Germinal center (tissue), 1 donor: ENCODE measurements at regions not wholly inside any gene's neighbourhood (a gene's known extent, or its start where the extent isn't known, plus 50 kb on each side); places are given as distances from the start of the nearest gene placed in this dataset.
"Not testable (repeated sequence)": the region's sequence is repeated elsewhere in the genome, so short reads cannot be mapped to it uniquely, and the experiment has no call there.

Experiments
- DNase-seq: peaks from one replicate; pipeline ENCODE4 v3.0.0; 2012; ENCODE audit warnings: mixed read lengths, low spot score

DNA sequence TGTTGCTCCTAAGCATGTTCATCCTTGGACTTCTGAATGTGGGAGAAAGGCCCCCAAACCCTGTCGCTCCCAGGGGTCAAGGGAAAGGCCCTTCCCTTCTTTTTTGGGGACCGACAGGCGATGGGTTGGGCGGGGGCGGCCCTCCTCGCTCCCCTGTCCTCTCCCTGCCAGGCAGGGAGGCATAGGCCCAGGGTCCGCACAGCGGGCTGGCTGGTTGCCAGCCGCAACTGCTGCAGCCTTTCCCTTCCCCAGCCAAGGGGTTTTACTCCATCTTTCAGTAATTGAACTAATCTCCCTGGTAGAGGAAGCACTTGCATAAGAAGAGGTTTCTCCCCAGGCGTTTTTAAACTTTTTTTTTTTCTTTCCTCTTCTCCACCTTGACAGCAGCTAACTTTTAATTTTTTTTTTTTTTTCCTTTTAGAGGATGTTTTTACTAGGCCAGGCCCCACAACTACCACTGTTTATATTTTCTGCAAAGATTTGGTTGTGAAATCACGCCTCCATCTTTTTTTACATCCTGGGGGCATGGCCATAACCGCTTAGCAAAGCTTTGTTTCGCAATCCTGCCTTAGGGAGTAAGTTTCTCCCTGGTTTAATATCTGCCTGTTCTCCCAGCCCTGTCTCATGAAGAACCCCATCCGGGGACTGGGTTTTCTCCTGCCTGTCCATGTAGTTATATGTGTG is 216.9 kb upstream of the ZNF608 start:
- no peak for DNase-seq

DNA sequence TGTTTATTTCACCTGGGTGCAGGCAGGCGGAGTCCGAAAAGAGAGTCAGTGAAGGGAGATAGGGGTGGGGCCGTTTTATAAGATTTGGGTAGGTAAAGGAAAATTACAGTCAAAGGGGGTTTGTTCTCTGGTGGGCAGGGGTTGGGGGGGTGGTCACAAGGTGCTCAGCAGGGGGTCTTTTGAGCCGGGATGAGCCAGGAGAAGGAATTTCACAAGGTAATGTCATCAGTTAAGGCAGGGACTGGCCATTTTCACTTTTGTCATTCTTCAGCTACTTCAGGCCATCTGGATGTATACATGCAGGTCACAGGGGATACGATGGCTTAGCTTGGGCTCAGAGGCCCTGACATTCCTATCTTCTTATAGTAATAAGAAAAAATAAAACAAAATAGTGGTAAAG is 220.3 kb upstream of the ZNF608 start:
- DNase-seq: not testable (repeated sequence)

GRCh38 chr5:124970381-124970780 is 223.9 kb upstream of the ZNF608 start:
- not testable (repeated sequence) for DNase-seq

- no peak for DNase-seq
Measured at GRCh38 chr5:124972703-124973102, 226.3 kb upstream of the ZNF608 start.

GRCh38 chr5:124973661-124974060 is 227.2 kb upstream of the ZNF608 start:
- DNase-seq: no peak

DNA sequence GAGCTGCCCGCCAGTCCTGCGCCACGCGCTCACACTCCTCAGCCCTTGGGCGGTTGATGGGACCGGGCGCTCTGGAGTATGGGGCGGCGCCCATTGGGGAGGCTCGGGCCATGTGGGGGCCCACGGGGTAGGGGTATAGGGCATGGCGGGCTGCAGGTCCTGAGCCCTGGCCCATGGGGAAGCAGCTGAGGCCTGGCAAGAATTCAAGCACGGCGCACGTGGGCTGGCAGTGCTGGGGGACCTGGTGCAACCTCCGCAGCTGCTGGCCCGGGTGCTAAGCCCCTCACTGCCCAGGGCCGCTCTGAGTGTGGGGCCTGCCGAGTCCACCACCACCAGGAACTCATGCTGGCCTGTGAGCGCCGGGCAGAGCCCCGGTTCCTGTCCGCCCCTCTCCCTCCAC is 229.6 kb upstream of the ZNF608 start:
- DNase-seq: no peak

DNA sequence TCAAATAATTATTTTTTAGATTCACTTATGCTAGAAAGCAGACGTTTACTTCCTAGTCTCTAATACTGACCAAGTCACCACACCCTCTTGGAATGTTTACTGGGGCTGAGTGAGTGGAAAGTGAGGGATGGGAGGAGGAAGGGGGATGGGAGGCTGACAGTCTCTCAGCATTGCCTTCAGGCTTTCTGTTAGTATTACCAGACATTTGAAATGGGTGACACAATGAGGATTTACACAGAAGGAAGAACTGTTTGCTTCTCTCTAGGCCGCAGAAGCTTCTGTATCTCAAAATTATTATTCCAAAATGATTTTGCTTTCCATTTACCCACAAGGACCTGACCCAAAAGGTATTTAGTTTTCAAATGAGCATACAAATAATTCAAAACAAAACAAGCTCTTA is 232.8 kb upstream of the ZNF608 start:
- no peak for DNase-seq

- peak; percentile 69 for DNase-seq
Measured at GRCh38 chr5:124980163-124980941, 233.9 kb upstream of the ZNF608 start.

- no peak for DNase-seq
Measured at GRCh38 chr5:124981901-124982300, 235.5 kb upstream of the ZNF608 start.

DNA sequence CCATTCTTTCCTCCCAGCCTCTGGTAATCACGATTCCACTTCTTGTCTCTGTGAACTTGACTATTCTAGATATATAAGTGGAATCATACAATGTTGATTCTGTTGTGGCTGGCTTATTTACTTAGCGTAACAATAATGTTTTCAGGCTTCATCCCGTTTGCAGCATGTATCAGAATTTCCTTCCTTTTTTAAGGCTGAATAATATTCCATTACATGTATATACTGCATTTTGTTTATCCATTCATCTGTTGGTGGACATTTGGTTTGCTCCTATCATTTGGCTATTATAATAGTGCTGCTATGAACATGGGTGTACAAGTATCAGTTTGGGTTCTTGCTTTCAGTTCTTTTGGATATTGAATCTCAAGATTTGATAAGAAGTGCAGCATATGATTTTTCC is 239.7 kb upstream of the ZNF608 start:
- no peak for DNase-seq

- DNase-seq: no peak
Measured at GRCh38 chr5:124986667-124987066, 240.2 kb upstream of the ZNF608 start.

DNA sequence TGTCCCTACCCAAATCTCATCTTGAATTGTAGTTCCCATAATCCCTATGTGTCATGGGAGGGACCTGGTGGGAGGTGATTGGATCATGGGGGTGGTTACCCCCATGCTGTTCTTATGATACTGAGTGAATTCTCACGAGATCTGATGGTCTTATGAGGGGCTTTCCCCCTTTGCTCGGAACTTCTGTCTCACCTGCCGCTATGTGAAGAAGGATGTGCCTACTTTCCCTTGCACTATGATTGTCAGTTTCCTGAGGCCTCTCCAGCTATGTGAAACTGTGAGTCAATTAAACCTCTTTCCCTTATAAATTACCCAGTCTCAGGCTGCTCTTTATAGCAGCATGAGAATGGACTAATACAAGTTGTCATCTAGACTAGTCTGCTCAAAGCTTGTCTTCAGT is 241.3 kb upstream of the ZNF608 start:
- DNase-seq: not testable (repeated sequence)

GRCh38 chr5:124990723-124991122 is 244.3 kb upstream of the ZNF608 start:
- DNase-seq: no peak

- DNase-seq: no peak
Measured at GRCh38 chr5:124995421-124995820, 249.0 kb upstream of the ZNF608 start.

GRCh38 chr5:124996023-124996763 is 249.8 kb upstream of the ZNF608 start:
- DNase-seq: no peak

DNA sequence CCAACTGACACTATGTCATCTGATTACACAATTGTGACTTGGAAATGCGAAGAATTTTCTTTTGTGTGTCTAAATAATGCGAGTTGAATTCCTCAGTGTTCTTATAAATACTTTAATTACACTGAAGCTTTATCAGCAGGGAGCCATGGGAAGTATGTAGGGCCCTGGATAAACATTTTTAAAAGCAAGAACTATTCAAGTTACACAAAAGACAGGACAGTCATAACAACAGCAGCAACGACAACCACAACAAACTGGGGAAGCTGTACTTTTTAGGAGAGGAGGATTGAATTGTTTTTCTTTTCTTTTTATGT is 250.3 kb upstream of the ZNF608 start:
- DNase-seq: no peak

DNA sequence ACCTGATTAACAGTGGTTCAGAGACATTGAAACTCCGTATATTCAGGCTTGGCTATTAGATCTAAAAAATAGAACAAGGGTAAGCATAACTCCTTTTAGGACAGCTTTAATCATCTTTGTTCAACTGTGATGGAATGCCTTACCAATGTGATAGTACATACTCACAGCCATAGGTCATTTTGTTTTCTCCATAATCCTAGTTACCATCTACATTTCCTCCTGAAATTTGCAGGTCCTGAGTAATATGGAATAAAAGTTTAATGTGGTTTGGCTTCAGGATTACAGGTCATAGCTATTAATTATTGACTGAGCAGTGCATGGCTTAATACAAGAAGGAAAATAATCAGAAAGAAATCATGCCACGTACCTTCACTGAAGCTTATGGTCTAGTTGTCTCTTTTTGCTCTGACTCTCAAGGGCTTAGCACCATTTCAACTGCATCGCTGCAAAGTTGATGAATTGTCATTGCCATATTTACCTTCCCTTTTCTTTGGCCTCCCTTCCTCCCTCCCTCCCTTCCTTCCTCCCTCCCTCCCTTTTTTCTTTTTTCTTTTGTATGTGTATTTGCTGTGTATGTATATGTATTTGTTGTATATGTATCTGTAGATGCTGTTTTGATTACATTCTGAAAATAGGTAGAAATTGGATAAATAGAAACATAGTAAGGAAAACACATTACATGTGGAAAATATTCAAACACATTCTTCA is 250.9 kb upstream of the ZNF608 start:
- no peak for DNase-seq

GRCh38 chr5:124998520-124998919 is 252.1 kb upstream of the ZNF608 start:
- DNase-seq: no peak

- DNase-seq: no peak
Measured at GRCh38 chr5:125002727-125003598, 256.5 kb upstream of the ZNF608 start.

GRCh38 chr5:125004009-125004408 is 257.6 kb upstream of the ZNF608 start:
- DNase-seq: no peak

- peak; percentile 25 for DNase-seq
Measured at GRCh38 chr5:125005266-125005665, 258.8 kb upstream of the ZNF608 start.
